Tibial nerve (tissue), 4 donors: ENCODE measurements at regions not wholly inside any gene's neighbourhood (a gene's known extent, or its start where the extent isn't known, plus 50 kb on each side); places are given as distances from the start of the nearest gene placed in this dataset.

ENCODE experiments used
- DNase-seq, 2 donors: peaks; one replicate each; pipeline ENCODE4 v3.0.0-alpha.2; 2019; ENCODE audit warnings: low spot score in 2 of 2
- H3K27ac ChIP-seq, 4 donors: fragments of 200-600 bp; sonication (generic) in 3 of 4; one replicate each; pipeline ENCODE4 v1.5.1; 2017 to 2019; ENCODE audit warnings: mild to moderate bottlenecking in 1 of 4
- H3K27me3 ChIP-seq, 2 donors: fragments of 200-600 bp; sonication (generic) in 1 of 2; one replicate each; pipeline versions ENCODE4 v1.5.1 to v1.6.0; 2017 to 2019
- H3K36me3 ChIP-seq, 3 donors: fragments of 200-600 bp; sonication (generic); one replicate each; pipeline ENCODE4 v1.5.1; 2018 to 2019
- H3K4me1 ChIP-seq, 4 donors: fragments of 200-600 bp; sonication (generic) in 3 of 4; one replicate each; pipeline ENCODE4 v1.5.1; 2017 to 2019
- H3K4me3 ChIP-seq, 4 donors: fragments of 200-600 bp; sonication (generic) in 3 of 4; one replicate each; pipeline ENCODE4 v1.5.1; 2017 to 2019; ENCODE audit warnings: mild to moderate bottlenecking in 1 of 4, moderate library complexity in 1 of 4
- H3K9me3 ChIP-seq, 4 donors: fragments of 200-600 bp; sonication (generic) in 3 of 4; one replicate each; pipeline ENCODE4 v1.5.1; 2017 to 2019
- CTCF ChIP-seq, 5 experiments: fragments of 200-600 bp in 3 of 5; fragments of 450-650 bp in 2 of 5; sonication (generic) in 3 of 5; IDR thresholded peaks; one replicate each; pipeline ENCODE4 v1.5.1; 2016 to 2019; ENCODE audit warnings: antibody characterized with exemption in 5 of 5, mild to moderate bottlenecking in 3 of 5, moderate library complexity in 2 of 5
- EP300 ChIP-seq, 2 donors: sonication (generic); formaldehyde crosslinking; IDR thresholded peaks; one replicate each; pipeline ENCODE4 v1.6.1; 2017; ENCODE audit warnings: antibody characterized with exemption in 2 of 2, mild to moderate bottlenecking in 1 of 2
- POLR2A ChIP-seq, 2 donors: fragments of 450-650 bp; IDR thresholded peaks; one replicate each; pipeline ENCODE4 v1.6.1; 2017; ENCODE audit warnings: antibody characterized with exemption in 2 of 2, mild to moderate bottlenecking in 2 of 2, moderate library complexity in 2 of 2
- WGBS, 2 donors: methylation state at CpG; one replicate each; pipeline ENCODE4 v1.1.5; 2018; 5-methylcytosine and 5-hydroxymethylcytosine counted together

GRCh38 chr1:222462601-222463000 is 85.3 kb downstream of the HHIPL2 start:
- H3K4me3 ChIP-seq = no peak overlapping the region
- H3K27ac ChIP-seq = no peak overlapping the region
- no peaks in the 10 kb centered on the region for H3K36me3 ChIP-seq
- 79 to 80% methylated on average over 2 of the region's 2 CpGs for WGBS, 2 donors
- TF ChIP-seq POLR2A (IDR thresholded peaks at IDR 0.05) (no peak), CTCF (IDR thresholded peaks at IDR 0.05) (no peak), EP300 (IDR thresholded peaks at IDR 0.05) (no peak)
- no peak for DNase-seq
- peaks cover 0 to 11% (median 0%) of the 10 kb centered on the region in 4 donors for H3K4me1 ChIP-seq
- peaks cover 0 to 9% (median 0%) of the 10 kb centered on the region in 4 donors for H3K9me3 ChIP-seq
- no peaks in the 10 kb centered on the region for H3K27me3 ChIP-seq

- TF ChIP-seq EP300 (IDR thresholded peaks at IDR 0.05) (no peak), POLR2A (IDR thresholded peaks at IDR 0.05) (no peak), CTCF (IDR thresholded peaks at IDR 0.05) (no peak)
- DNase-seq = no peak
- 53 to 61% methylated on average over 2 of the region's 2 CpGs for WGBS, 2 donors
- Histone ChIP-seq H3K9me3 (peaks cover 0 to 15% (median 0%) of the 10 kb centered on the region in 4 donors), H3K4me3 (no peak overlapping the region), H3K27ac (no peak overlapping the region), H3K36me3 (no peaks in the 10 kb centered on the region), H3K27me3 (no peaks in the 10 kb centered on the region), H3K4me1 (peaks cover 0 to 11% (median 0%) of the 10 kb centered on the region in 4 donors)
Observed at GRCh38 chr1:222461941-222462340, 86.0 kb downstream of the HHIPL2 start.

GRCh38 chr1:222459652-222460051 is 88.3 kb downstream of the HHIPL2 start:
- Histone ChIP-seq H3K27me3 (no peaks in the 10 kb centered on the region), H3K4me1 (peaks cover 0 to 10% (median 0%) of the 10 kb centered on the region in 4 donors), H3K4me3 (no peak overlapping the region), H3K27ac (no peak overlapping the region), H3K36me3 (no peaks in the 10 kb centered on the region), H3K9me3 (peaks cover 0 to 17% (median 0%) of the 10 kb centered on the region in 4 donors)
- DNase-seq = no peak
- 81 to 86% methylated on average over 3 of the region's 3 CpGs for WGBS, 2 donors
- TF ChIP-seq CTCF (IDR thresholded peaks at IDR 0.05) (no peak), POLR2A (IDR thresholded peaks at IDR 0.05) (no peak), EP300 (IDR thresholded peaks at IDR 0.05) (no peak)

- H3K9me3 ChIP-seq = peaks cover 0 to 17% (median 0%) of the 10 kb centered on the region in 4 donors
- whole genome bisulfite sequencing, 2 donors = 77 to 81% methylated on average over 1 of the region's 1 CpG
- no peak for TF ChIP-seq CTCF (IDR thresholded peaks at IDR 0.05)
- TF ChIP-seq EP300 (IDR thresholded peaks at IDR 0.05) = no peak
Observed at GRCh38 chr1:222457513-222457912, 90.4 kb downstream of the HHIPL2 start.

GRCh38 chr1:222457084-222457483 is 90.8 kb downstream of the HHIPL2 start:
- Histone ChIP-seq H3K4me3 (no peak overlapping the region), H3K36me3 (no peaks in the 10 kb centered on the region), H3K4me1 (peaks cover 0 to 12% (median 0%) of the 10 kb centered on the region in 4 donors), H3K27ac (no peak overlapping the region), H3K27me3 (no peaks in the 10 kb centered on the region), H3K9me3 (peaks cover 0 to 17% (median 0%) of the 10 kb centered on the region in 4 donors)
- DNase-seq = no peak
- no peak for TF ChIP-seq POLR2A (IDR thresholded peaks at IDR 0.05)
- no peak for TF ChIP-seq EP300 (IDR thresholded peaks at IDR 0.05)
- no peak for TF ChIP-seq CTCF (IDR thresholded peaks at IDR 0.05)
- 84 to 95% methylated on average over 1 of the region's 1 CpG for WGBS, 2 donors

More at GRCh38 chr1:222457513-222457912, 90.4 kb downstream of the HHIPL2 start:
- no peak for DNase-seq
- Histone ChIP-seq H3K36me3 (no peaks in the 10 kb centered on the region), H3K27ac (no peak overlapping the region), H3K4me1 (peaks cover 0 to 12% (median 0%) of the 10 kb centered on the region in 4 donors), H3K27me3 (no peaks in the 10 kb centered on the region), H3K4me3 (no peak overlapping the region)
